GM12878 (cell line): ENCODE measurements at regions not wholly inside any gene's neighbourhood (a gene's known extent, or its start where the extent isn't known, plus 50 kb on each side); places are given as distances from the start of the nearest gene placed in this dataset.

Source experiments
- SIN3A ChIP-seq: IDR thresholded peaks from 2 replicates; pipeline ENCODE4 v1.6.1; 2012; ENCODE audit warnings: low read depth, low read length, improper control_type of control experiment
- USF1 ChIP-seq: IDR thresholded peaks from 2 replicates; pipeline ENCODE4 v1.6.1; 2011; ENCODE audit warnings: borderline replicate concordance, low read depth, mild to moderate bottlenecking, moderate library complexity, mixed read lengths, low read length; ENCODE audit not compliant: insufficient read depth; ENCODE audit errors: extremely low read length

- TF ChIP-seq USF1 (no peak), SIN3A (no peak)
Observed at GRCh38 chr2:8539743-8540551, 141.9 kb upstream of the ID2 start.
